HCT116 (cell line): ENCODE measurements at regions not wholly inside any gene's neighbourhood (a gene's known extent, or its start where the extent isn't known, plus 50 kb on each side); places are given as distances from the start of the nearest gene placed in this dataset.

ENCODE experiments used
- ATAC-seq: fragments of 200-7000 bp; cut with Tn5 transposase; 2 replicates; pipeline ENCODE4 v1.9.1; 2020; ENCODE audit warnings: mild to moderate bottlenecking, moderate library complexity
- BruUV-seq: library from RNA; stranded (reverse); fragments of 400-500 nt; replicated peaks from 2 replicates; lab custom pipeline; 2021; lab: Mats Ljungman, UMichigan
- CTCF ChIA-PET: fragments of 300-600 bp; sonication (Branson Sonifier 250); formaldehyde crosslinking; loops from one replicate; lab custom pipeline; 2021; ENCODE audit warnings: antibody characterized with exemption; lab: Charles Lee
- POLR2A ChIA-PET: fragments of 300-600, 350-600 bp; sonication (Branson Sonifier 250); formaldehyde crosslinking; loops from one replicate; lab custom pipeline; 2021; ENCODE audit warnings: antibody characterized with exemption; lab: Charles Lee
- RAD21 ChIA-PET, 2 experiments: fragments of 300-600 bp; sonication (Branson Sonifier 250); formaldehyde crosslinking; loops; one replicate each; lab custom pipeline; 2023; ENCODE audit warnings: low total read pairs in 2 of 2; ENCODE audit not compliant: uncharacterized antibody in 2 of 2, unreplicated experiment in 2 of 2, low non-redundant PET in 1 of 2; lab: Charles Lee
- DNase-seq: peaks from one replicate; pipeline ENCODE4 v3.0.0-alpha.2; 2010; ENCODE audit warnings: low read depth, low spot score
- H2AFZ ChIP-seq: fragments of 200-600 bp; shearing (Covaris generic), sonication (generic); 2 replicates; pipeline ENCODE4 v1.6.1; 2017; ENCODE audit warnings: low read depth, mixed run types, mixed read lengths, antibody characterized with exemption, low read length; ENCODE audit not compliant: poor library complexity, severe bottlenecking
- H3K27ac ChIP-seq: 2 replicates; pipeline ENCODE4 v1.5.1; 2012; ENCODE audit warnings: low read depth, low read length
- H3K27me3 ChIP-seq: fragments of 200-600 bp; sonication (generic); 2 replicates; pipeline ENCODE4 v1.6.1; 2016; ENCODE audit warnings: mixed run types, low read length, mixed read lengths; ENCODE audit not compliant: insufficient read depth
- H3K36me3 ChIP-seq, 2 experiments: fragments of 200-500 bp in 1 of 2; fragments of 200-600 bp in 1 of 2; sonication (Bioruptor generic) in 1 of 2; sonication (generic) in 1 of 2; 2 replicates each; pipeline versions ENCODE4 v1.5.1 to v1.6.1; 2014 to 2016; ENCODE audit warnings: low read length in 2 of 2, inconsistent platforms in 1 of 2, mixed read lengths in 1 of 2, mixed run types in 1 of 2; ENCODE audit not compliant: insufficient read depth in 2 of 2, control insufficient read depth in 1 of 2
- H3K4me1 ChIP-seq, 2 experiments: fragments of 200-600 bp in 1 of 2; sonication (generic) in 1 of 2; 2 replicates each; pipeline versions ENCODE4 v1.5.1 to v1.6.1; 2012 to 2017; ENCODE audit warnings: low read length in 2 of 2, inconsistent platforms in 1 of 2, mild to moderate bottlenecking in 1 of 2, mixed read lengths in 1 of 2, mixed run types in 1 of 2, moderate library complexity in 1 of 2; ENCODE audit not compliant: insufficient read depth in 2 of 2, control insufficient read depth in 1 of 2
- H3K4me2 ChIP-seq: fragments of 200-600 bp; sonication (generic); 2 replicates; pipeline ENCODE4 v1.6.1; 2017; ENCODE audit warnings: mixed run types, low read length, mixed read lengths
- H3K4me3 ChIP-seq, 2 experiments: fragments of 200-600 bp in 1 of 2; sonication (generic) in 1 of 2; replicated peaks in 1 of 2; 2 replicates each; pipeline ENCODE4 v1.5.1; 2011 to 2016; ENCODE audit warnings: low read length in 2 of 2, control low read depth in 1 of 2, low read depth in 1 of 2, mild to moderate bottlenecking in 1 of 2, mixed read lengths in 1 of 2, mixed run types in 1 of 2
- H3K79me2 ChIP-seq: fragments of 200-600 bp; sonication (generic); 2 replicates; pipeline ENCODE4 v1.6.1; 2017; ENCODE audit warnings: mild to moderate bottlenecking, mixed run types, low read length, moderate library complexity, mixed read lengths; ENCODE audit not compliant: insufficient read depth
- H3K9ac ChIP-seq: fragments of 200-600 bp; sonication (generic); 2 replicates; pipeline ENCODE4 v1.6.1; 2016; ENCODE audit warnings: low read length, mixed read lengths
- H3K9me2 ChIP-seq: fragments of 200-600 bp; sonication (generic), shearing (Covaris generic); 2 replicates; pipeline ENCODE4 v1.6.1; 2017; ENCODE audit warnings: mixed run types, mild to moderate bottlenecking, moderate library complexity; ENCODE audit not compliant: insufficient read depth
- H3K9me3 ChIP-seq, 2 experiments: fragments of 200-500 bp in 1 of 2; fragments of 200-600 bp in 1 of 2; sonication (Bioruptor generic) in 1 of 2; sonication (generic) in 1 of 2; 2 replicates each; pipeline ENCODE4 v1.6.1; 2014 to 2017; ENCODE audit warnings: low read length in 2 of 2, mixed read lengths in 2 of 2, inconsistent platforms in 1 of 2, low read depth in 1 of 2, mild to moderate bottlenecking in 1 of 2, mixed run types in 1 of 2, moderate library complexity in 1 of 2; ENCODE audit not compliant: control insufficient read depth in 1 of 2, insufficient read depth in 1 of 2
- H4K20me1 ChIP-seq: fragments of 200-600 bp; sonication (generic), shearing (Covaris generic); 2 replicates; pipeline ENCODE4 v1.6.1; 2017; ENCODE audit warnings: mixed run types, mild to moderate bottlenecking, moderate library complexity; ENCODE audit not compliant: insufficient read depth
- CBX3 ChIP-seq: IDR thresholded peaks from 2 replicates; pipeline ENCODE4 v1.6.1; 2012; ENCODE audit warnings: low read depth
- CEBPB ChIP-seq: IDR thresholded peaks from 2 replicates; pipeline ENCODE4 v1.6.1; 2012; ENCODE audit warnings: low read depth
- CTCF ChIP-seq, 3 experiments: fragments of 200-600 bp in 1 of 3; sonication (generic) in 1 of 3; IDR thresholded peaks in 2 of 3; conservative IDR thresholded peaks in 1 of 3; 2 replicates each; pipeline ENCODE4 v1.5.1; 2012 to 2017; ENCODE audit warnings: low read depth in 2 of 3, low read length in 2 of 3, antibody characterized with exemption in 1 of 3, borderline replicate concordance in 1 of 3, control low read depth in 1 of 3, mild to moderate bottlenecking in 1 of 3, mixed read lengths in 1 of 3, mixed run types in 1 of 3, moderate library complexity in 1 of 3; ENCODE audit not compliant: insufficient read depth in 1 of 3
- EGR1 ChIP-seq: IDR thresholded peaks from 2 replicates; pipeline ENCODE4 v1.6.1; 2012; ENCODE audit warnings: low read depth
- ELF1 ChIP-seq: IDR thresholded peaks from 2 replicates; pipeline ENCODE4 v1.6.1; 2012; ENCODE audit warnings: low read depth, borderline replicate concordance
- EZH2 ChIP-seq: fragments of 200-600 bp; sonication (generic); IDR thresholded peaks from 2 replicates; pipeline ENCODE4 v1.6.1; 2017; ENCODE audit warnings: antibody characterized with exemption, mixed run types
- EZH2phosphoT487 ChIP-seq: fragments of 200-600 bp; IDR thresholded peaks from 2 replicates; pipeline ENCODE4 v1.6.1; 2018; ENCODE audit warnings: antibody characterized with exemption, borderline replicate concordance
- FOSL1 ChIP-seq: IDR thresholded peaks from 2 replicates; pipeline ENCODE4 v1.6.1; 2012; ENCODE audit warnings: low read depth
- POLR2A ChIP-seq: IDR thresholded peaks from 2 replicates; pipeline ENCODE4 v1.7.0; 2011; ENCODE audit warnings: borderline replicate concordance; ENCODE audit not compliant: insufficient read depth, insufficient read length; ENCODE audit errors: extremely low read depth
- POLR2AphosphoS5 ChIP-seq: IDR thresholded peaks from 2 replicates; pipeline ENCODE4 v1.6.1; 2011; ENCODE audit warnings: mild to moderate bottlenecking, low read depth, low read length, moderate library complexity
- RAD21 ChIP-seq: IDR thresholded peaks from 2 replicates; pipeline ENCODE4 v1.6.1; 2012; ENCODE audit warnings: low read depth, mild to moderate bottlenecking
- REST ChIP-seq: IDR thresholded peaks from 2 replicates; pipeline ENCODE4 v1.6.1; 2012; ENCODE audit warnings: low read depth
- SRF ChIP-seq: IDR thresholded peaks from 2 replicates; pipeline ENCODE4 v1.6.1; 2012; ENCODE audit warnings: low read depth
- TCF7L2 ChIP-seq: IDR thresholded peaks from 2 replicates; pipeline ENCODE4 v1.7.0; 2011; ENCODE audit warnings: borderline replicate concordance, inconsistent platforms; ENCODE audit not compliant: insufficient read depth, insufficient read length; ENCODE audit errors: extremely low read depth
- YY1 ChIP-seq: IDR thresholded peaks from 2 replicates; pipeline ENCODE4 v1.6.1; 2011; ENCODE audit warnings: low read length, low read depth, moderate library complexity, mild to moderate bottlenecking; ENCODE audit not compliant: insufficient replicate concordance; ENCODE audit errors: extremely low read depth
- ZFX ChIP-seq: fragments of 450-650 bp; IDR thresholded peaks from 2 replicates; pipeline ENCODE4 v1.6.1; 2017
- ZNF274 ChIP-seq: fragments of 200-500 bp; sonication (Bioruptor generic); IDR thresholded peaks from 2 replicates; pipeline ENCODE4 v1.6.1; 2014; ENCODE audit warnings: mild to moderate bottlenecking, low read depth, low read length, inconsistent platforms
- intact Hi-C: fragments of 100-400 bp; cut with micrococcal nuclease; formaldehyde crosslinking; loops from 2 replicates; pipeline ENCODE4 v1.10.0; 2022
- TF ChIP-seq, protein P1 (sequence below): IDR thresholded peaks from 2 replicates; pipeline ENCODE4 v1.6.1; 2012
- TF ChIP-seq, protein P2 (sequence below): IDR thresholded peaks from 2 replicates; pipeline ENCODE4 v1.6.1; 2011; ENCODE audit warnings: mild to moderate bottlenecking, low read length, moderate library complexity; ENCODE audit not compliant: insufficient replicate concordance; ENCODE audit errors: extremely low read depth

- TF ChIP-seq REST (no peak), EGR1 (no peak), CEBPB (no peak)
- TF ChIP-seq, protein P1, sequence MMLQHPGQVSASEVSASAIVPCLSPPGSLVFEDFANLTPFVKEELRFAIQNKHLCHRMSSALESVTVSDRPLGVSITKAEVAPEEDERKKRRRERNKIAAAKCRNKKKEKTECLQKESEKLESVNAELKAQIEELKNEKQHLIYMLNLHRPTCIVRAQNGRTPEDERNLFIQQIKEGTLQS: no peak
- TF ChIP-seq, all 23 proteins: peak for 0
These were observed 65.4 kb upstream of the ADRA2C start (continued) for GRCh38 chr4:3700736-3701135.

GRCh38 chr4:3700223-3700622 lies 66.0 kb upstream of the ADRA2C start:
- Histone ChIP-seq H3K4me1 (no peaks in the 10 kb centered on the region), H3K79me2 (no peaks in the 10 kb centered on the region), H3K27me3 (peaks cover 33% of the 10 kb centered on the region), H3K4me3 (no peak overlapping the region), H3K9me3 (no peaks in the 10 kb centered on the region), H3K27ac (no peak overlapping the region), H2AFZ (no peak overlapping the region), H4K20me1 (no peaks in the 10 kb centered on the region), H3K9ac (no peak overlapping the region), H3K4me2 (no peak overlapping the region), H3K36me3 (no peaks in the 10 kb centered on the region), H3K9me2 (no peaks in the 10 kb centered on the region)
- no TSS peak for BruUV-seq
- ATAC-seq (0 out of 2 replicates have a peak, but pooled peaks have one; percentile 31), DNase-seq (no peak)
- POLR2A ChIA-PET: no interaction called here
- RAD21 ChIA-PET: no interaction called here
- intact Hi-C loops: no loop called here
- CTCF ChIA-PET: no interaction called here
- TF ChIP-seq POLR2AphosphoS5: no peak
- no peak for TF ChIP-seq ZNF274
- TF ChIP-seq EZH2phosphoT487: no peak
- TF ChIP-seq, protein P2, sequence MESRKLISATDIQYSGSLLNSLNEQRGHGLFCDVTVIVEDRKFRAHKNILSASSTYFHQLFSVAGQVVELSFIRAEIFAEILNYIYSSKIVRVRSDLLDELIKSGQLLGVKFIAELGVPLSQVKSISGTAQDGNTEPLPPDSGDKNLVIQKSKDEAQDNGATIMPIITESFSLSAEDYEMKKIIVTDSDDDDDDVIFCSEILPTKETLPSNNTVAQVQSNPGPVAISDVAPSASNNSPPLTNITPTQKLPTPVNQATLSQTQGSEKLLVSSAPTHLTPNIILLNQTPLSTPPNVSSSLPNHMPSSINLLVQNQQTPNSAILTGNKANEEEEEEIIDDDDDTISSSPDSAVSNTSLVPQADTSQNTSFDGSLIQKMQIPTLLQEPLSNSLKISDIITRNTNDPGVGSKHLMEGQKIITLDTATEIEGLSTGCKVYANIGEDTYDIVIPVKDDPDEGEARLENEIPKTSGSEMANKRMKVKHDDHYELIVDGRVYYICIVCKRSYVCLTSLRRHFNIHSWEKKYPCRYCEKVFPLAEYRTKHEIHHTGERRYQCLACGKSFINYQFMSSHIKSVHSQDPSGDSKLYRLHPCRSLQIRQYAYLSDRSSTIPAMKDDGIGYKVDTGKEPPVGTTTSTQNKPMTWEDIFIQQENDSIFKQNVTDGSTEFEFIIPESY: no peak
- TF ChIP-seq ZFX: no peak
- no peak for TF ChIP-seq CEBPB
- TF ChIP-seq POLR2A: no peak
- TF ChIP-seq TCF7L2: no peak
- TF ChIP-seq SRF: no peak
- TF ChIP-seq RAD21: no peak
- TF ChIP-seq CTCF (IDR thresholded peaks at IDR 0.05 in 2 of 3, conservative IDR thresholded peaks at IDR 0.05 in 1 of 3; ENCODE audit: borderline replicate concordance in 1 of 3, insufficient read depth in 1 of 3, low read depth in 2 of 3, low read length in 2 of 3): no peak
- TF ChIP-seq ELF1: no peak
- TF ChIP-seq EGR1: no peak
- no peak for TF ChIP-seq EZH2
- TF ChIP-seq YY1: no peak
- TF ChIP-seq CBX3: no peak
- TF ChIP-seq FOSL1: no peak
